ENCODE measurements at regions not wholly inside any gene's neighbourhood (a gene's known extent, or its start where the extent isn't known, plus 50 kb on each side); places are given as distances from the start of the nearest gene placed in this dataset.
"Not testable (repeated sequence)": the region's sequence is repeated elsewhere in the genome, so short reads cannot be mapped to it uniquely, and the experiment has no call there.

GRCh38 chr11:104704888-104705287, 193.4 kb downstream of the CASP12 start:
- H3K27ac Mint-ChIP-seq = no peak overlapping the region
- peaks cover 14 to 16% of the 10 kb centered on the region in 2 donors for H3K4me1 Mint-ChIP-seq
- H3K27me3 Mint-ChIP-seq = no peaks in the 10 kb centered on the region
- no peak overlapping the region for H3K4me3 Mint-ChIP-seq
- no peaks in the 10 kb centered on the region for H3K36me3 Mint-ChIP-seq
- no peaks in the 10 kb centered on the region for H3K9me3 Mint-ChIP-seq
- DNase-seq = no peak
- ATAC-seq (replicated peaks) = no peak

- no peak overlapping the region for H3K4me3 Mint-ChIP-seq
- H3K27me3 Mint-ChIP-seq = no peaks in the 10 kb centered on the region
- H3K36me3 Mint-ChIP-seq = no peaks in the 10 kb centered on the region
- no peaks in the 10 kb centered on the region for H3K9me3 Mint-ChIP-seq
- H3K4me1 Mint-ChIP-seq = peaks cover 14 to 16% of the 10 kb centered on the region in 2 donors
- no peak for ATAC-seq (replicated peaks)
- DNase-seq = no peak
- H3K27ac Mint-ChIP-seq = no peak overlapping the region
Observed at GRCh38 chr11:104704146-104704830, 194.0 kb downstream of the CASP12 start.

DNA sequence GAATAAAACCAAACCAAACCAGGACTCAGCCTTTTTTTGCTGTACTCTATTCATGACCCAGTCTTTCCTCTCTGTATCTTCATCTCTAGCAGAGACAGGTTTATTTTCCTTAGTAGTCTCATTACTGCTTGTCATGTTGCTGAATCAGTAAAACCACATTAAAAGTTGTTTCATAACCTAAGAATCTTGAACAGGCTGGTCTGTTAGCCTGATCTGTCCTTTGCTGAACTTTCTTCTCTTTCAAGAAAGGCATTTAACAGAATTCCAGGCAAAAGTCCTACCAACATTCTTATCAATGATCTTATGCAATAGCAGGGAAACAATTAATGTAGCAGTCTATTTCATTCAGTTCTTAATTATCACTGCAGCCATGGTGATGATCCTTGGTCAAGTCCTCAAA, 197.7 kb downstream of the CASP12 start:
- Mint-ChIP-seq H3K4me1 (peaks cover 8 to 10% of the 10 kb centered on the region in 2 donors), H3K27me3 (no peaks in the 10 kb centered on the region), H3K4me3 (no peak overlapping the region), H3K9me3 (no peaks in the 10 kb centered on the region), H3K36me3 (no peaks in the 10 kb centered on the region), H3K27ac (no peak overlapping the region)
- ATAC-seq (replicated peaks) (no peak), DNase-seq (no peak)

DNA sequence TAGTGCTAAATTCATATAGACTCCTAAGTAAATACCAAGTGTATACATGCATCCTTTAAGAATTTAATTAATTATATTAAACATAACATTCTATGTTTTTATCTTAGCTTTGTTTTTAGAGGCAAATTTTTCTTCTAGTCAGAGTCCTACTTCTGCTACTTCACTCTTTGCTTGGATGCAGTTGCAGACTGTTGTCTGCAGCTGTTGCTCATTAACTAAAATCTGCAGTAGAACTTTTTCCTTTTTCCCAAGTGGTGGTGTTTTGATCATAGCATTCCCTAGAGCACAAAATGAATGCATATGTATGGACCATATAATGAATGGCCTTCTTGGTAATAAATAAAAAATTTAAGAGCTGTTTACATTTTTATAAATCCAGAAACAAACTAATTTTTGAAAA, 198.3 kb downstream of the CASP12 start:
- no peak overlapping the region for H3K4me3 Mint-ChIP-seq
- no peaks in the 10 kb centered on the region for H3K27me3 Mint-ChIP-seq
- no peak for DNase-seq
- no peak for ATAC-seq (replicated peaks)
- H3K27ac Mint-ChIP-seq = no peak overlapping the region
- peaks cover 2 to 4% of the 10 kb centered on the region in 2 donors for H3K4me1 Mint-ChIP-seq
- H3K9me3 Mint-ChIP-seq = no peaks in the 10 kb centered on the region
- no peaks in the 10 kb centered on the region for H3K36me3 Mint-ChIP-seq

- Mint-ChIP-seq H3K9me3 (peaks cover 2 to 3% of the 10 kb centered on the region in 2 donors), H3K4me3 (no peak overlapping the region), H3K27ac (no peak overlapping the region), H3K36me3 (no peaks in the 10 kb centered on the region), H3K4me1 (no peaks in the 10 kb centered on the region), H3K27me3 (no peaks in the 10 kb centered on the region)
- DNase-seq = no peak
- ATAC-seq (replicated peaks) = no peak
Observed at GRCh38 chr11:104695065-104695463, 203.2 kb downstream of the CASP12 start.

- H3K27me3 Mint-ChIP-seq = no peaks in the 10 kb centered on the region
- H3K27ac Mint-ChIP-seq = no peak overlapping the region
- peaks cover 2 to 3% of the 10 kb centered on the region in 2 donors for H3K9me3 Mint-ChIP-seq
- no peaks in the 10 kb centered on the region for H3K4me1 Mint-ChIP-seq
- no peak overlapping the region for H3K4me3 Mint-ChIP-seq
- no peak for ATAC-seq (replicated peaks)
- DNase-seq = no peak
- no peaks in the 10 kb centered on the region for H3K36me3 Mint-ChIP-seq
Observed at GRCh38 chr11:104694259-104695064, 203.8 kb downstream of the CASP12 start.

- H3K4me1 Mint-ChIP-seq = no peaks in the 10 kb centered on the region
- ATAC-seq (replicated peaks) = no peak
- no peak overlapping the region for H3K27ac Mint-ChIP-seq
- peaks cover 2 to 3% of the 10 kb centered on the region in 2 donors for H3K9me3 Mint-ChIP-seq
- H3K4me3 Mint-ChIP-seq = no peak overlapping the region
- no peaks in the 10 kb centered on the region for H3K36me3 Mint-ChIP-seq
- DNase-seq = no peak
- no peaks in the 10 kb centered on the region for H3K27me3 Mint-ChIP-seq
Observed at GRCh38 chr11:104692751-104693150, 205.5 kb downstream of the CASP12 start.

- DNase-seq = no peak
- ATAC-seq (replicated peaks) = no peak
- Mint-ChIP-seq H3K9me3 (peaks cover 2 to 3% of the 10 kb centered on the region in 2 donors), H3K4me3 (no peak overlapping the region), H3K27ac (no peak overlapping the region), H3K36me3 (no peaks in the 10 kb centered on the region), H3K4me1 (no peaks in the 10 kb centered on the region), H3K27me3 (no peaks in the 10 kb centered on the region)
Observed at GRCh38 chr11:104691129-104691528, 207.1 kb downstream of the CASP12 start.

DNA sequence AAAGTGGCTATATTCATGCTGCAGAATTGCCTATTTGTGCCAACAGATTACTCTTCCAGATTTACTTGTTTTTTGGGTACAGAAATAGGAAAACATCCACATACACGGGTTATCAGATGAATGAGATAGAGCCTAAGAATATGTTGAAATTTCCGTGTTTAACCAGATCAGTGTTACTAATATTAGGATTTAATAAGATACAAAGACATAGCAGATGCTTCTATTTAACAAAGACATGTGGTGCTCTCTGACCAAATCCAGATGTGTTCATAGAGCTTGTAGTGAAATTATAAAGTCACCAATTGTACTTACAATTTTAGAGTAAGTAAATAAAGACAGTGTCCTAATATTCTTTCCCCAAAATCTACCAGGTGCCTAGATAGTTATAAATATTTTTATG, 208.0 kb downstream of the CASP12 start:
- no peak for DNase-seq
- no peak overlapping the region for H3K27ac Mint-ChIP-seq
- H3K4me1 Mint-ChIP-seq = no peaks in the 10 kb centered on the region
- no peak overlapping the region for H3K4me3 Mint-ChIP-seq
- H3K9me3 Mint-ChIP-seq = peaks cover 2 to 3% of the 10 kb centered on the region in 2 donors
- H3K27me3 Mint-ChIP-seq = no peaks in the 10 kb centered on the region
- no peak for ATAC-seq (replicated peaks)
- no peaks in the 10 kb centered on the region for H3K36me3 Mint-ChIP-seq

GRCh38 chr11:104688731-104689130, 209.5 kb downstream of the CASP12 start:
- H3K4me1 Mint-ChIP-seq = no peaks in the 10 kb centered on the region

DNA sequence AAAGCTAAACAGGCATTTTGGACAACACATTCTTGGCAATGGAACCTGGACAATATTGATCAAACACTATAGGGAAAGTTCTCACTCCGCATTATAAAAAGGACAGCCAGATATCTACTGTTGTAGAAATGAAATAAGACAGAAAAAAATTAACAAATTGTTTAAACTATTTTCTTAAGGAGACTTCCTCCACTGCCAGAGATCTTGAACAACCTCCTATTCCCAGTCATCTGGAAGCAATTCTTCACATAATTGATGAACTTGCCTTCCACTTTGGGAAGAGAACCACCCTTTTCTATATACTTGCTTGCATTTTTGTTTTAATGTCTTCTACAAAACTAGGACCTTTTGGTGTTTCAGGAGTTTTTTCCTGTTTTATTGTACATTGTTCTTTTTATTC, 216.1 kb downstream of the CASP12 start:
- Mint-ChIP-seq H3K27me3 (no peaks in the 10 kb centered on the region), H3K4me1 (no peaks in the 10 kb centered on the region), H3K36me3 (no peaks in the 10 kb centered on the region), H3K4me3 (no peak overlapping the region), H3K9me3 (no peaks in the 10 kb centered on the region), H3K27ac (no peak overlapping the region)
- DNase-seq (no peak), ATAC-seq (replicated peaks) (no peak)

More at GRCh38 chr11:104688731-104689130, 209.5 kb downstream of the CASP12 start:
- no peaks in the 10 kb centered on the region for H3K27me3 Mint-ChIP-seq
- ATAC-seq (replicated peaks) = no peak
- H3K36me3 Mint-ChIP-seq = no peaks in the 10 kb centered on the region
- DNase-seq = no peak
- no peak overlapping the region for H3K27ac Mint-ChIP-seq
- no peak overlapping the region for H3K4me3 Mint-ChIP-seq
- H3K9me3 Mint-ChIP-seq = peaks cover 2 to 3% of the 10 kb centered on the region in 2 donors

- DNase-seq (no peak), ATAC-seq (replicated peaks) (no peak)
- Mint-ChIP-seq H3K27me3 (no peaks in the 10 kb centered on the region), H3K4me3 (no peak overlapping the region), H3K4me1 (no peaks in the 10 kb centered on the region), H3K27ac (no peak overlapping the region), H3K9me3 (peaks cover 4 to 6% of the 10 kb centered on the region in 2 donors), H3K36me3 (peaks cover 0 to 4% of the 10 kb centered on the region in 2 donors)
Observed at GRCh38 chr11:104679258-104679657, 219.0 kb downstream of the CASP12 start.

DNA sequence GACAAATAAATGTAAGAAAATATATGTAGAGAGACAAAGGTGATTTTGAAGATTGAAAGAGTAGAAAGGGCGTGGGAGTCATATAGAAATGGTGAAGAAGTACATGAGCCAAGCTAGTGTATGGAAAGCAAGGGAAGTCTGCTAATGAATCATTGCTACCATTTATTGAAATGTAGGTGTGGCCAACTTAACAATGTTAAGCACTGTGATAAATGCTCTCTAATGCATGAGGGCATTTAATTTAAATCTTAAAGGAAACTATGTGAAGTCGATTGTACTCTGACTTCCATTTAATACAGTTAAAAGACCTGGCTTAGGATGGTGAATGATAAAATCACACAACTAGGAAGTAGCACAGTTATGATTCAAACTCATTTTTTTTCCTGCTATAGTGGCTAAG, 219.9 kb downstream of the CASP12 start:
- H3K36me3 Mint-ChIP-seq = peaks cover 0 to 4% of the 10 kb centered on the region in 2 donors
- no peak overlapping the region for H3K27ac Mint-ChIP-seq
- H3K27me3 Mint-ChIP-seq = no peaks in the 10 kb centered on the region
- no peak overlapping the region for H3K4me3 Mint-ChIP-seq
- DNase-seq (no peak), ATAC-seq (replicated peaks) (no peak)
- H3K4me1 Mint-ChIP-seq = no peaks in the 10 kb centered on the region
- H3K9me3 Mint-ChIP-seq = peaks cover 4 to 6% of the 10 kb centered on the region in 2 donors

DNA sequence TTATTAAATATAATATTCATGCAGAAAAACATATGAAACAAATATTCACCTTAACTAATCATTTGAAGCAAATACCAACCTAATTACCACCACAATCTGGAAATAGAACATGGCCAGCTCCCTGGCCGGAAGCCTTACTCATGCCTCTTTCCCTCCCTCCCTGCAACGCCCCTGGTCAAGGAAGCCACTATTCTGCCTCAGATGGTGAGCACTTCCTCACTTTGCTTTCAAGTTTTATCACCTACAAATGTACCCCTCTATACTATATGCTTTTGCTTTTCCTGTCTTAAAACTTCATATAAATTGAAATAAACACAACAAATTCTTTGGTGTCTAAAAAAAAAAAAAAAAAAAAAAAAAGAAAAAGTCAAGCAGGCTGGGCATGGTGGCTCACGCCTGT, 221.2 kb downstream of the CASP12 start:
- not testable (repeated sequence) for H3K27me3 Mint-ChIP-seq; H3K4me1 Mint-ChIP-seq; ATAC-seq (replicated peaks); H3K4me3 Mint-ChIP-seq; H3K27ac Mint-ChIP-seq; H3K36me3 Mint-ChIP-seq; H3K9me3 Mint-ChIP-seq; DNase-seq

DNA sequence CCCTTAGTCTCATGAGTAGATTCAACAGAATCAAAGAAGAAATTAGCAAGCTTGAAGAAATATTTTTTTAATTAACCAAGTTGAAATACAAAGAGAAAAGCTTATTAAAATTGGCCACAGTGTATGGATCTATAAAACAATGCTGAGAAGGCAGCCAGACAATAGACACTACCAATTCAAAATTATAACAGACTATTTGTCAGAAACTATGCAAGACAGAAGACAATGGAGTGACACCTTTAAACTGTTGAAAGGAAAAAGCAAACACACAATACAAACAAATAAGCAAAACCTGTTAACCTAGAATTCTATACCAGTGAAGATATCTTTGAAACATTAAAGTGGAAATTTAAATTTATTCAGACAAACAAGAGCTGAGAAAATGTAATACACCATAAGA, 225.4 kb downstream of the CASP12 start:
- no peak overlapping the region for H3K27ac Mint-ChIP-seq
- DNase-seq = no peak
- no peaks in the 10 kb centered on the region for H3K4me1 Mint-ChIP-seq
- ATAC-seq (replicated peaks) = no peak
- no peak overlapping the region for H3K4me3 Mint-ChIP-seq
- peaks cover 0 to 4% of the 10 kb centered on the region in 2 donors for H3K36me3 Mint-ChIP-seq
- peaks cover 4 to 6% of the 10 kb centered on the region in 2 donors for H3K9me3 Mint-ChIP-seq
- H3K27me3 Mint-ChIP-seq = peaks cover 4 to 12% of the 10 kb centered on the region in 2 donors

Data from stimulated activated naive B cell treated with anti-CD40 and anti-IgM and Interleukin-4, amounts not matched to agents 10 μg/mL and 1 μg/mL and 100 μg/mL, for 72 hours (primary cell).